ENCODE measurements at regions not wholly inside any gene's neighbourhood (a gene's known extent, or its start where the extent isn't known, plus 50 kb on each side); places are given as distances from the start of the nearest gene placed in this dataset.
A peak's percentile ranks its signal among the peaks of the same experiment; 100 is the strongest.

GRCh38 chr3:18080198-18080689 is 337.8 kb upstream of the TBC1D5 start:
- no peaks in the 10 kb centered on the region for H3K79me1 ChIP-seq (replicated peaks; ENCODE audit: low read length, poor library complexity, severe bottlenecking)
- H3K9me3 ChIP-seq (ENCODE audit: control insufficient read depth, low read length), result no peaks in the 10 kb centered on the region
- no peak overlapping the region for H2BK12ac ChIP-seq (ENCODE audit: low read length in 2 of 2)
- H3K23ac ChIP-seq (ENCODE audit: low read length in 2 of 2), result no peak overlapping the region
- peaks cover 2% of the 10 kb centered on the region for H3K4me1 ChIP-seq (ENCODE audit: control insufficient read depth, insufficient read depth, low read depth, low read length)
- no peak overlapping the region for H3K4me3 ChIP-seq (ENCODE audit: insufficient read depth in 1 of 2, low read depth in 1 of 2, low read length in 2 of 2)
- no peaks in the 10 kb centered on the region for H3K27me3 ChIP-seq (ENCODE audit: control insufficient read depth in 1 of 2, insufficient read depth in 1 of 2, low read length in 2 of 2)
- H2BK5ac ChIP-seq (ENCODE audit: low read depth, low read length, poor library complexity, severe bottlenecking), result no peak overlapping the region
- no peak overlapping the region for H3K18ac ChIP-seq (ENCODE audit: low read depth in 1 of 2, low read length in 2 of 2)
- DNase-seq, result peak; percentile 16
- no peak overlapping the region for H4K8ac ChIP-seq (ENCODE audit: low read length)
- no peak overlapping the region for H3K14ac ChIP-seq (ENCODE audit: low read length in 2 of 2)
- H3K4me2 ChIP-seq (ENCODE audit: low read length, poor library complexity, severe bottlenecking), result no peak overlapping the region
- H3K36me3 ChIP-seq (ENCODE audit: control insufficient read depth in 1 of 2, insufficient read depth in 2 of 2, low read depth in 1 of 2, low read length in 2 of 2), result no peaks in the 10 kb centered on the region
- no peak overlapping the region for H2AK5ac ChIP-seq (ENCODE audit: low read length, severe bottlenecking)
- no peak overlapping the region for H2AFZ ChIP-seq (ENCODE audit: low read depth, low read length)
- no peak overlapping the region for H3K4ac ChIP-seq (ENCODE audit: low read depth in 1 of 2, low read length in 2 of 2)
- H4K91ac ChIP-seq (ENCODE audit: low read length), result no peak overlapping the region
- no peak overlapping the region for H3K27ac ChIP-seq (ENCODE audit: low read length, poor library complexity, severe bottlenecking)
- H2BK120ac ChIP-seq (ENCODE audit: low read depth, low read length), result no peak overlapping the region
- H2BK15ac ChIP-seq (ENCODE audit: low read depth, poor library complexity, severe bottlenecking), result no peak overlapping the region
- peak overlapping the region; percentile 13 for H3K9ac ChIP-seq (ENCODE audit: low read length)

GRCh38 chr3:18079739-18080138 is 337.3 kb upstream of the TBC1D5 start:
- Histone ChIP-seq H2AFZ (ENCODE audit: low read depth, low read length) (no peak overlapping the region), H3K36me3 (ENCODE audit: control insufficient read depth in 1 of 2, insufficient read depth in 2 of 2, low read depth in 1 of 2, low read length in 2 of 2) (no peaks in the 10 kb centered on the region), H3K18ac (ENCODE audit: low read depth in 1 of 2, low read length in 2 of 2) (no peak overlapping the region), H3K27me3 (ENCODE audit: control insufficient read depth in 1 of 2, insufficient read depth in 1 of 2, low read length in 2 of 2) (no peaks in the 10 kb centered on the region), H3K9me3 (ENCODE audit: control insufficient read depth, low read length) (no peaks in the 10 kb centered on the region), H2BK15ac (ENCODE audit: low read depth, poor library complexity, severe bottlenecking) (no peak overlapping the region), H3K14ac (ENCODE audit: low read length in 2 of 2) (no peak overlapping the region), H3K4ac (ENCODE audit: low read depth in 1 of 2, low read length in 2 of 2) (no peak overlapping the region), H2BK12ac (ENCODE audit: low read length in 2 of 2) (no peak overlapping the region), H3K4me2 (ENCODE audit: low read length, poor library complexity, severe bottlenecking) (no peak overlapping the region), H3K4me3 (ENCODE audit: insufficient read depth in 1 of 2, low read depth in 1 of 2, low read length in 2 of 2) (no peak overlapping the region), H4K91ac (ENCODE audit: low read length) (no peak overlapping the region), H3K27ac (ENCODE audit: low read length, poor library complexity, severe bottlenecking) (no peak overlapping the region), H2AK5ac (ENCODE audit: low read length, severe bottlenecking) (no peak overlapping the region), H3K4me1 (ENCODE audit: control insufficient read depth, insufficient read depth, low read depth, low read length) (peaks cover 2% of the 10 kb centered on the region), H2BK120ac (ENCODE audit: low read depth, low read length) (no peak overlapping the region), H4K8ac (ENCODE audit: low read length) (no peak overlapping the region), H3K23ac (ENCODE audit: low read length in 2 of 2) (no peak overlapping the region), H3K79me1 (replicated peaks; ENCODE audit: low read length, poor library complexity, severe bottlenecking) (no peaks in the 10 kb centered on the region), H3K9ac (ENCODE audit: low read length) (peak overlapping the region; percentile 13), H2BK5ac (ENCODE audit: low read depth, low read length, poor library complexity, severe bottlenecking) (no peak overlapping the region)
- WGBS, result 78% methylated on average over 1 of the region's 3 CpGs
- DNase-seq, result no peak

- no peak overlapping the region for H3K9ac ChIP-seq (ENCODE audit: low read length)
- H2BK12ac ChIP-seq (ENCODE audit: low read length in 2 of 2), result no peak overlapping the region
- H2BK5ac ChIP-seq (ENCODE audit: low read depth, low read length, poor library complexity, severe bottlenecking), result no peak overlapping the region
- no peaks in the 10 kb centered on the region for H3K27me3 ChIP-seq (ENCODE audit: control insufficient read depth in 1 of 2, insufficient read depth in 1 of 2, low read length in 2 of 2)
- H3K14ac ChIP-seq (ENCODE audit: low read length in 2 of 2), result no peak overlapping the region
- H3K27ac ChIP-seq (ENCODE audit: low read length, poor library complexity, severe bottlenecking), result no peak overlapping the region
- no peaks in the 10 kb centered on the region for H3K36me3 ChIP-seq (ENCODE audit: control insufficient read depth in 1 of 2, insufficient read depth in 2 of 2, low read depth in 1 of 2, low read length in 2 of 2)
- H4K8ac ChIP-seq (ENCODE audit: low read length), result no peak overlapping the region
- H3K79me1 ChIP-seq (replicated peaks; ENCODE audit: low read length, poor library complexity, severe bottlenecking), result no peaks in the 10 kb centered on the region
- H4K91ac ChIP-seq (ENCODE audit: low read length), result no peak overlapping the region
- H3K4me2 ChIP-seq (ENCODE audit: low read length, poor library complexity, severe bottlenecking), result no peak overlapping the region
- H2BK15ac ChIP-seq (ENCODE audit: low read depth, poor library complexity, severe bottlenecking), result no peak overlapping the region
- H3K9me3 ChIP-seq (ENCODE audit: control insufficient read depth, low read length), result no peaks in the 10 kb centered on the region
- no peak overlapping the region for H2BK120ac ChIP-seq (ENCODE audit: low read depth, low read length)
- H3K4me1 ChIP-seq (ENCODE audit: control insufficient read depth, insufficient read depth, low read depth, low read length), result peaks cover 2% of the 10 kb centered on the region
- no peak for DNase-seq
- no peak overlapping the region for H3K23ac ChIP-seq (ENCODE audit: low read length in 2 of 2)
- no peak overlapping the region for H3K18ac ChIP-seq (ENCODE audit: low read depth in 1 of 2, low read length in 2 of 2)
- no peak overlapping the region for H3K4me3 ChIP-seq (ENCODE audit: insufficient read depth in 1 of 2, low read depth in 1 of 2, low read length in 2 of 2)
- no CpG with 5 or more reads among the region's 3 CpGs for WGBS
- H2AFZ ChIP-seq (ENCODE audit: low read depth, low read length), result no peak overlapping the region
- no peak overlapping the region for H3K4ac ChIP-seq (ENCODE audit: low read depth in 1 of 2, low read length in 2 of 2)
- H2AK5ac ChIP-seq (ENCODE audit: low read length, severe bottlenecking), result no peak overlapping the region
Observed at GRCh38 chr3:18079062-18079461, 336.6 kb upstream of the TBC1D5 start.

GRCh38 chr3:18077128-18077840 is 334.9 kb upstream of the TBC1D5 start:
- Histone ChIP-seq H3K79me1 (replicated peaks; ENCODE audit: low read length, poor library complexity, severe bottlenecking) (no peaks in the 10 kb centered on the region), H2BK15ac (ENCODE audit: low read depth, poor library complexity, severe bottlenecking) (no peak overlapping the region), H3K23ac (ENCODE audit: low read length in 2 of 2) (no peak overlapping the region), H3K18ac (ENCODE audit: low read depth in 1 of 2, low read length in 2 of 2) (no peak overlapping the region), H3K9ac (ENCODE audit: low read length) (no peak overlapping the region), H4K8ac (ENCODE audit: low read length) (no peak overlapping the region), H3K36me3 (ENCODE audit: control insufficient read depth in 1 of 2, insufficient read depth in 2 of 2, low read depth in 1 of 2, low read length in 2 of 2) (no peaks in the 10 kb centered on the region), H3K9me3 (ENCODE audit: control insufficient read depth, low read length) (no peaks in the 10 kb centered on the region), H2AFZ (ENCODE audit: low read depth, low read length) (no peak overlapping the region), H3K4ac (ENCODE audit: low read depth in 1 of 2, low read length in 2 of 2) (no peak overlapping the region), H3K27ac (ENCODE audit: low read length, poor library complexity, severe bottlenecking) (no peak overlapping the region), H4K91ac (ENCODE audit: low read length) (no peak overlapping the region), H3K4me2 (ENCODE audit: low read length, poor library complexity, severe bottlenecking) (no peak overlapping the region), H2BK5ac (ENCODE audit: low read depth, low read length, poor library complexity, severe bottlenecking) (no peak overlapping the region), H3K4me3 (ENCODE audit: insufficient read depth in 1 of 2, low read depth in 1 of 2, low read length in 2 of 2) (no peak overlapping the region), H3K27me3 (ENCODE audit: control insufficient read depth in 1 of 2, insufficient read depth in 1 of 2, low read length in 2 of 2) (no peaks in the 10 kb centered on the region), H3K4me1 (ENCODE audit: control insufficient read depth, insufficient read depth, low read depth, low read length) (peaks cover 2% of the 10 kb centered on the region), H2BK120ac (ENCODE audit: low read depth, low read length) (no peak overlapping the region), H2AK5ac (ENCODE audit: low read length, severe bottlenecking) (no peak overlapping the region), H3K14ac (ENCODE audit: low read length in 2 of 2) (no peak overlapping the region), H2BK12ac (ENCODE audit: low read length in 2 of 2) (no peak overlapping the region)
- no peak for DNase-seq
- WGBS, result 75% methylated on average over 7 of the region's 7 CpGs

Measured in mesenchymal stem cell (in vitro differentiated cells and primary cell).